Fibroblast of lung (primary cell): ENCODE measurements at regions not wholly inside any gene's neighbourhood (a gene's known extent, or its start where the extent isn't known, plus 50 kb on each side); places are given as distances from the start of the nearest gene placed in this dataset.

Experiments
- DNase-seq, 2 donors: peaks; one replicate each; pipeline versions ENCODE4 v3.0.0 to v3.0.0-alpha.2; 2010; ENCODE audit warnings: low read depth in 2 of 2
- H2AFZ ChIP-seq: 2 replicates; pipeline ENCODE4 v1.5.1; 2012; ENCODE audit warnings: low read length, control low read depth, inconsistent platforms
- H3K27ac ChIP-seq: 2 replicates; pipeline ENCODE4 v1.5.1; 2011; ENCODE audit warnings: low read length, control low read depth; ENCODE audit not compliant: insufficient read depth
- H3K27me3 ChIP-seq: 2 replicates; pipeline ENCODE4 v1.5.1; 2011; ENCODE audit warnings: mild to moderate bottlenecking, low read length; ENCODE audit not compliant: control insufficient read depth, insufficient read depth
- H3K36me3 ChIP-seq: 2 replicates; pipeline ENCODE4 v1.5.1; 2011; ENCODE audit warnings: low read length; ENCODE audit not compliant: control insufficient read depth, insufficient read depth
- H3K4me1 ChIP-seq: 2 replicates; pipeline ENCODE4 v1.5.1; 2011; ENCODE audit warnings: low read length; ENCODE audit not compliant: control insufficient read depth, insufficient read depth; ENCODE audit errors: extremely low read depth
- H3K4me2 ChIP-seq: 2 replicates; pipeline ENCODE4 v1.5.1; 2011; ENCODE audit warnings: low read length, control low read depth; ENCODE audit not compliant: insufficient read depth; ENCODE audit errors: extremely low read depth
- H3K4me3 ChIP-seq, 4 experiments: fragments of 200-600 bp in 1 of 4; sonication (generic) in 1 of 4; replicated peaks in 1 of 4; 2 replicates each; pipeline ENCODE4 v1.5.1; 2011 to 2016; ENCODE audit warnings: low read length in 4 of 4, low read depth in 3 of 4, mild to moderate bottlenecking in 3 of 4, control low read depth in 2 of 4, inconsistent platforms in 1 of 4, mixed read lengths in 1 of 4; ENCODE audit not compliant: insufficient read depth in 1 of 4; ENCODE audit errors: control extremely low read depth in 1 of 4
- H3K79me2 ChIP-seq: 2 replicates; pipeline ENCODE4 v1.5.1; 2012; ENCODE audit warnings: mild to moderate bottlenecking, low read length, inconsistent platforms; ENCODE audit not compliant: control insufficient read depth, insufficient read depth
- H3K9ac ChIP-seq: 2 replicates; pipeline ENCODE4 v1.5.1; 2011; ENCODE audit warnings: mild to moderate bottlenecking, low read length, control low read depth; ENCODE audit not compliant: insufficient read depth
- H3K9me3 ChIP-seq: 2 replicates; pipeline ENCODE4 v1.5.1; 2012; ENCODE audit warnings: low read depth, low read length; ENCODE audit not compliant: control insufficient read depth, insufficient read depth
- H4K20me1 ChIP-seq: 2 replicates; pipeline ENCODE4 v1.5.1; 2011; ENCODE audit warnings: low read length; ENCODE audit not compliant: control insufficient read depth, insufficient read depth; ENCODE audit errors: extremely low read depth
- CTCF ChIP-seq, 2 donors: IDR thresholded peaks in 1 of 2; conservative IDR thresholded peaks in 1 of 2; 1 replicate in 1 of 2; 2 replicates in 1 of 2; pipeline ENCODE4 v1.5.1; 2011 to 2012; ENCODE audit warnings: low read length in 2 of 2, control low read depth in 1 of 2, inconsistent platforms in 1 of 2, low read depth in 1 of 2, mild to moderate bottlenecking in 1 of 2
- EZH2 ChIP-seq: IDR thresholded peaks from 2 replicates; pipeline ENCODE4 v1.5.1; 2012; ENCODE audit warnings: low read length, control low read depth, mild to moderate bottlenecking; ENCODE audit errors: missing control alignments

- TF ChIP-seq CTCF (conservative IDR thresholded peaks at IDR 0.05 in 1 of 2, IDR thresholded peaks at IDR 0.05 in 1 of 2; ENCODE audit: low read depth in 1 of 2, low read length in 2 of 2) (no peak), EZH2 (no peak)
Measured at GRCh38 chr16:13568803-13569202, 351.2 kb upstream of the ERCC4 start.

GRCh38 chr16:13569986-13570385 lies 350.0 kb upstream of the ERCC4 start:
- no peaks in the 10 kb centered on the region for H3K36me3 ChIP-seq
- H3K79me2 ChIP-seq = no peaks in the 10 kb centered on the region
- no peak overlapping the region for H3K9ac ChIP-seq
- H2AFZ ChIP-seq = no peak overlapping the region
- H3K4me2 ChIP-seq = no peak overlapping the region
- no peaks in the 10 kb centered on the region for H4K20me1 ChIP-seq
- H3K4me3 ChIP-seq = no peak overlapping the region
- TF ChIP-seq EZH2 = no peak
- TF ChIP-seq CTCF (conservative IDR thresholded peaks at IDR 0.05 in 1 of 2, IDR thresholded peaks at IDR 0.05 in 1 of 2; ENCODE audit: low read depth in 1 of 2, low read length in 2 of 2) = no peak
- no peaks in the 10 kb centered on the region for H3K9me3 ChIP-seq
- H3K27me3 ChIP-seq = no peaks in the 10 kb centered on the region
- H3K27ac ChIP-seq = no peak overlapping the region
- no peaks in the 10 kb centered on the region for H3K4me1 ChIP-seq
- DNase-seq = no peak

More at GRCh38 chr16:13568803-13569202, 351.2 kb upstream of the ERCC4 start:
- Histone ChIP-seq H3K4me1 (no peaks in the 10 kb centered on the region), H4K20me1 (no peaks in the 10 kb centered on the region), H3K27ac (no peak overlapping the region), H3K27me3 (no peaks in the 10 kb centered on the region), H3K4me3 (no peak overlapping the region), H3K9ac (no peak overlapping the region), H3K9me3 (no peaks in the 10 kb centered on the region), H3K79me2 (no peaks in the 10 kb centered on the region), H2AFZ (no peak overlapping the region), H3K36me3 (no peaks in the 10 kb centered on the region), H3K4me2 (no peak overlapping the region)
- no peak for DNase-seq

- no peaks in the 10 kb centered on the region for H3K4me1 ChIP-seq
- no peaks in the 10 kb centered on the region for H4K20me1 ChIP-seq
- no peak overlapping the region for H3K9ac ChIP-seq
- no peaks in the 10 kb centered on the region for H3K27me3 ChIP-seq
- H3K27ac ChIP-seq = no peak overlapping the region
- no peaks in the 10 kb centered on the region for H3K36me3 ChIP-seq
- H2AFZ ChIP-seq = no peak overlapping the region
- no peak overlapping the region for H3K4me2 ChIP-seq
- H3K4me3 ChIP-seq = no peak overlapping the region
- no peaks in the 10 kb centered on the region for H3K79me2 ChIP-seq
- TF ChIP-seq CTCF (conservative IDR thresholded peaks at IDR 0.05 in 1 of 2, IDR thresholded peaks at IDR 0.05 in 1 of 2; ENCODE audit: low read depth in 1 of 2, low read length in 2 of 2) (no peak), EZH2 (no peak)
- DNase-seq = no peak
- no peaks in the 10 kb centered on the region for H3K9me3 ChIP-seq
Measured at GRCh38 chr16:13571036-13571435, 348.9 kb upstream of the ERCC4 start.
